Mesenchymal stem cell (in vitro differentiated cells and primary cell): ENCODE measurements at regions not wholly inside any gene's neighbourhood (a gene's known extent, or its start where the extent isn't known, plus 50 kb on each side); places are given as distances from the start of the nearest gene placed in this dataset.
A peak's percentile ranks its signal among the peaks of the same experiment; 100 is the strongest.

Source experiments
- DNase-seq: peaks from one replicate; pipeline ENCODE4 v3.0.0-alpha.2; 2013
- H2AFZ ChIP-seq: one replicate; pipeline ENCODE4 v1.6.1; 2013; ENCODE audit warnings: low read depth, mild to moderate bottlenecking, control low read depth, inconsistent platforms, low read length, moderate library complexity
- H2AK5ac ChIP-seq: 2 replicates; pipeline ENCODE4 v1.6.1; 2013; ENCODE audit warnings: low read length, moderate library complexity, mild to moderate bottlenecking, inconsistent platforms; ENCODE audit not compliant: severe bottlenecking
- H2BK120ac ChIP-seq: one replicate; pipeline ENCODE4 v1.6.1; 2013; ENCODE audit warnings: low read depth, mild to moderate bottlenecking, inconsistent platforms, low read length, moderate library complexity
- H2BK12ac ChIP-seq, 2 experiments: one replicate each; pipeline ENCODE4 v1.6.1; 2013; ENCODE audit warnings: inconsistent platforms in 2 of 2, low read length in 2 of 2, mild to moderate bottlenecking in 2 of 2, moderate library complexity in 2 of 2, control low read depth in 1 of 2
- H2BK15ac ChIP-seq: one replicate; pipeline ENCODE4 v1.6.1; 2013; ENCODE audit warnings: mild to moderate bottlenecking, low read depth, inconsistent platforms; ENCODE audit not compliant: poor library complexity, severe bottlenecking
- H2BK5ac ChIP-seq: 2 replicates; pipeline ENCODE4 v1.6.1; 2013; ENCODE audit warnings: low read depth, mild to moderate bottlenecking, low read length, control low read depth, inconsistent platforms; ENCODE audit not compliant: poor library complexity, severe bottlenecking
- H3K14ac ChIP-seq, 2 experiments: one replicate each; pipeline ENCODE4 v1.6.1; 2013; ENCODE audit warnings: inconsistent platforms in 2 of 2, low read length in 2 of 2, control low read depth in 1 of 2, mild to moderate bottlenecking in 1 of 2, moderate library complexity in 1 of 2
- H3K18ac ChIP-seq, 2 experiments: one replicate each; pipeline ENCODE4 v1.6.1; 2013; ENCODE audit warnings: inconsistent platforms in 2 of 2, low read length in 2 of 2, control low read depth in 1 of 2, low read depth in 1 of 2, mild to moderate bottlenecking in 1 of 2
- H3K23ac ChIP-seq, 2 experiments: one replicate each; pipeline ENCODE4 v1.6.1; 2013; ENCODE audit warnings: inconsistent platforms in 2 of 2, low read length in 2 of 2, mild to moderate bottlenecking in 2 of 2, moderate library complexity in 2 of 2, control low read depth in 1 of 2
- H3K27ac ChIP-seq: 2 replicates; pipeline ENCODE4 v1.5.1; 2013; ENCODE audit warnings: mild to moderate bottlenecking, moderate library complexity, low read length, control low read depth, inconsistent platforms; ENCODE audit not compliant: poor library complexity, severe bottlenecking
- H3K27me3 ChIP-seq, 2 experiments: 2 replicates each; pipeline versions ENCODE4 v1.6.1 to v1.7.0; 2013; ENCODE audit warnings: low read length in 2 of 2, mild to moderate bottlenecking in 2 of 2, moderate library complexity in 2 of 2, control low read depth in 1 of 2, inconsistent platforms in 1 of 2; ENCODE audit not compliant: control insufficient read depth in 1 of 2, insufficient read depth in 1 of 2
- H3K36me3 ChIP-seq, 2 experiments: 2 replicates each; pipeline versions ENCODE4 v1.6.1 to v1.7.0; 2013; ENCODE audit warnings: low read length in 2 of 2, control low read depth in 1 of 2, inconsistent platforms in 1 of 2, low read depth in 1 of 2, mild to moderate bottlenecking in 1 of 2; ENCODE audit not compliant: insufficient read depth in 2 of 2, control insufficient read depth in 1 of 2
- H3K4ac ChIP-seq, 2 experiments: one replicate each; pipeline ENCODE4 v1.6.1; 2013; ENCODE audit warnings: inconsistent platforms in 2 of 2, low read length in 2 of 2, mild to moderate bottlenecking in 2 of 2, moderate library complexity in 2 of 2, control low read depth in 1 of 2, low read depth in 1 of 2
- H3K4me1 ChIP-seq: 2 replicates; pipeline ENCODE4 v1.6.1; 2013; ENCODE audit warnings: low read depth, low read length, control low read depth; ENCODE audit not compliant: control insufficient read depth, insufficient read depth
- H3K4me2 ChIP-seq: 2 replicates; pipeline ENCODE4 v1.6.1; 2013; ENCODE audit warnings: low read length, mild to moderate bottlenecking, inconsistent platforms; ENCODE audit not compliant: poor library complexity, severe bottlenecking
- H3K4me3 ChIP-seq, 2 experiments: 2 replicates each; pipeline versions ENCODE4 v1.5.1 to v1.7.0; 2013; ENCODE audit warnings: low read length in 2 of 2, mild to moderate bottlenecking in 2 of 2, control low read depth in 1 of 2, low read depth in 1 of 2; ENCODE audit not compliant: insufficient read depth in 1 of 2
- H3K79me1 ChIP-seq: replicated peaks from 2 replicates; pipeline ENCODE4 v1.6.1; 2013; ENCODE audit warnings: mild to moderate bottlenecking, control low read depth, low read length, inconsistent platforms; ENCODE audit not compliant: poor library complexity, severe bottlenecking
- H3K9ac ChIP-seq: 2 replicates; pipeline ENCODE4 v1.7.0; 2013; ENCODE audit warnings: mild to moderate bottlenecking, low read length, moderate library complexity
- H3K9me3 ChIP-seq: 2 replicates; pipeline ENCODE4 v1.7.0; 2013; ENCODE audit warnings: mild to moderate bottlenecking, low read length; ENCODE audit not compliant: control insufficient read depth
- H4K8ac ChIP-seq: one replicate; pipeline ENCODE4 v1.6.1; 2013; ENCODE audit warnings: inconsistent platforms, mild to moderate bottlenecking, low read length, moderate library complexity
- H4K91ac ChIP-seq: one replicate; pipeline ENCODE4 v1.6.1; 2013; ENCODE audit warnings: mild to moderate bottlenecking, low read length, inconsistent platforms
- WGBS: methylation state at CpG from one replicate; pipeline ENCODE4 v1.1.7; 2013; ENCODE audit warnings: mixed read lengths; 5-methylcytosine and 5-hydroxymethylcytosine counted together

GRCh38 chr1:17877316-17877715 is 122.2 kb downstream of the ACTL8 start:
- Histone ChIP-seq H2AFZ (no peak overlapping the region), H4K8ac (no peak overlapping the region), H3K4me1 (peaks cover 4% of the 10 kb centered on the region), H3K23ac (no peak overlapping the region), H2BK15ac (no peak overlapping the region), H3K4me3 (no peak overlapping the region), H3K27me3 (no peaks in the 10 kb centered on the region), H2BK5ac (no peak overlapping the region), H2BK12ac (peak overlapping the region; percentile 10 to 20), H2AK5ac (no peak overlapping the region), H3K79me1 (no peaks in the 10 kb centered on the region), H3K36me3 (no peaks in the 10 kb centered on the region), H3K9me3 (no peaks in the 10 kb centered on the region), H3K4ac (peak overlapping the region; percentile 7 to 26), H2BK120ac (no peak overlapping the region), H3K27ac (no peak overlapping the region), H3K18ac (no peak overlapping the region), H3K4me2 (no peak overlapping the region), H4K91ac (no peak overlapping the region), H3K9ac (no peak overlapping the region), H3K14ac (no peak overlapping the region)
- no peak for DNase-seq
- WGBS: 88% methylated on average over 8 of the region's 8 CpGs

DNA sequence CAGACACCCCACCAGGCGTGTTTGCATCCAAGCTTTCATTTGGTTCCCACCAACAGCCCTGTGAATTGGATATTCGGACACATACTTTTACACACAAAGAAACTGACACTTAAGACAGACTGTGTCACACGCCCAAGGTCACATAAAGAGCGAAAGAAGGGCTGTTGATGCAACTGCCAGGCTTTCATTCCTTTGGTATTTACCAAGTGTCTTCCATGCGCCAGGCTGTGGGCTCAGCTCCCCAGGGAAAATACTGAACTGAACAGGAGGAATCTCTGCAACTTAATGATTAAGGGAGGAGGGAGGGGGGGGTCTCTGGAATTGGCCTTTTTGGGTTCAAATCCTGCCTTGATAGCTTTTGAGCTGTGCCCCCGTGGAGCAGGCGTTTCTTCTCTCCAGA is 122.8 kb downstream of the ACTL8 start:
- no peak overlapping the region for H3K4me2 ChIP-seq
- H3K4me3 ChIP-seq: no peak overlapping the region
- H4K91ac ChIP-seq: no peak overlapping the region
- H3K27me3 ChIP-seq: no peaks in the 10 kb centered on the region
- no peak overlapping the region for H2BK15ac ChIP-seq
- no peak overlapping the region for H2BK120ac ChIP-seq
- H3K9me3 ChIP-seq: no peaks in the 10 kb centered on the region
- no peak overlapping the region for H3K27ac ChIP-seq
- no peak overlapping the region for H2BK5ac ChIP-seq
- no peak overlapping the region for H2BK12ac ChIP-seq
- no peak overlapping the region for H3K9ac ChIP-seq
- no peak overlapping the region for H3K18ac ChIP-seq
- 68% methylated on average over 5 of the region's 7 CpGs for WGBS
- H3K4me1 ChIP-seq: peaks cover 4% of the 10 kb centered on the region
- no peaks in the 10 kb centered on the region for H3K36me3 ChIP-seq
- DNase-seq: peak; percentile 42
- H3K4ac ChIP-seq: no peak overlapping the region
- H4K8ac ChIP-seq: no peak overlapping the region
- H3K14ac ChIP-seq: no peak overlapping the region
- no peak overlapping the region for H2AK5ac ChIP-seq
- H3K23ac ChIP-seq: no peak overlapping the region
- no peak overlapping the region for H2AFZ ChIP-seq
- H3K79me1 ChIP-seq: no peaks in the 10 kb centered on the region

DNA sequence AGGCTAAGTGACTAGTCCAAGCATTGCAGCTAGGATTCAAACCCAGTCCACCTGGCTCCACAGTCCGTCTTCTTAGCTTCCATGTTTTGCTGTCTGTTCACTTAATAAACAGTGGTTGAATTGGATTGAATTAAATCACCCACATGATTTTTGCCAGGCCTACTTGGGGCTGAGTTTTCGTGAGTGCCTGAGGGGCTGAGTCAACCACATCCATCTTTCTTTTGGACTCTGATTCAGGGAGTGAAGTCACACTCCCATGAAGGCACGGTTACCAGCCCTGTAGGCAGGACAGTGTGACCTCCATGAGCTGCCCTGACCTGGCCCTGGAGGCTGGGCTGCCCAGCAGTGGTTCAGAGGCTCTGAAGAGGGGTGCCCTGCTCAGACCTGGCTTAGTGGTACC is 123.7 kb downstream of the ACTL8 start:
- H3K23ac ChIP-seq: no peak overlapping the region
- no peaks in the 10 kb centered on the region for H3K79me1 ChIP-seq
- H4K91ac ChIP-seq: peak overlapping the region; percentile 54
- H3K27ac ChIP-seq: no peak overlapping the region
- H4K8ac ChIP-seq: peak overlapping the region; percentile 16
- H2BK120ac ChIP-seq: no peak overlapping the region
- H3K36me3 ChIP-seq: no peaks in the 10 kb centered on the region
- no peaks in the 10 kb centered on the region for H3K27me3 ChIP-seq
- H3K4me2 ChIP-seq: no peak overlapping the region
- H2BK5ac ChIP-seq: no peak overlapping the region
- H2AFZ ChIP-seq: no peak overlapping the region
- no peak overlapping the region for H3K18ac ChIP-seq
- no peak overlapping the region for H3K14ac ChIP-seq
- 18% methylated on average over 2 of the region's 3 CpGs for whole genome bisulfite sequencing
- no peaks in the 10 kb centered on the region for H3K9me3 ChIP-seq
- H3K9ac ChIP-seq: peak overlapping the region; percentile 30
- peaks cover 4% of the 10 kb centered on the region for H3K4me1 ChIP-seq
- DNase-seq: peak; percentile 68
- H2BK12ac ChIP-seq: peak overlapping the region in 1 of 2 experiments; percentile 38
- no peak overlapping the region for H3K4ac ChIP-seq
- no peak overlapping the region for H2AK5ac ChIP-seq
- peak overlapping the region; percentile 98 for H2BK15ac ChIP-seq
- no peak overlapping the region for H3K4me3 ChIP-seq

- H3K14ac ChIP-seq: no peak overlapping the region
- H3K9ac ChIP-seq: no peak overlapping the region
- no peak overlapping the region for H2BK5ac ChIP-seq
- H2BK120ac ChIP-seq: no peak overlapping the region
- no peaks in the 10 kb centered on the region for H3K79me1 ChIP-seq
- H3K4me3 ChIP-seq: no peak overlapping the region
- no peak overlapping the region for H3K4me2 ChIP-seq
- no peak overlapping the region for H3K4ac ChIP-seq
- no peak overlapping the region for H4K91ac ChIP-seq
- no peaks in the 10 kb centered on the region for H3K27me3 ChIP-seq
- no peak overlapping the region for H2BK15ac ChIP-seq
- WGBS: 87% methylated on average over 10 of the region's 10 CpGs
- no peak overlapping the region for H2BK12ac ChIP-seq
- no peak overlapping the region for H3K18ac ChIP-seq
- H3K23ac ChIP-seq: no peak overlapping the region
- no peak overlapping the region for H2AK5ac ChIP-seq
- DNase-seq: no peak
- no peaks in the 10 kb centered on the region for H3K4me1 ChIP-seq
- no peak overlapping the region for H2AFZ ChIP-seq
- H3K27ac ChIP-seq: no peak overlapping the region
- H3K36me3 ChIP-seq: no peaks in the 10 kb centered on the region
- no peaks in the 10 kb centered on the region for H3K9me3 ChIP-seq
- no peak overlapping the region for H4K8ac ChIP-seq
Observed at GRCh38 chr1:17880449-17880848, 125.3 kb downstream of the ACTL8 start.
